ENCODE measurements at regions not wholly inside any gene's neighbourhood (a gene's known extent, or its start where the extent isn't known, plus 50 kb on each side); places are given as distances from the start of the nearest gene placed in this dataset.

GRCh38 chr4:126916049-126916625 is 716.6 kb upstream of the INTU start:
- TF ChIP-seq, protein P1, sequence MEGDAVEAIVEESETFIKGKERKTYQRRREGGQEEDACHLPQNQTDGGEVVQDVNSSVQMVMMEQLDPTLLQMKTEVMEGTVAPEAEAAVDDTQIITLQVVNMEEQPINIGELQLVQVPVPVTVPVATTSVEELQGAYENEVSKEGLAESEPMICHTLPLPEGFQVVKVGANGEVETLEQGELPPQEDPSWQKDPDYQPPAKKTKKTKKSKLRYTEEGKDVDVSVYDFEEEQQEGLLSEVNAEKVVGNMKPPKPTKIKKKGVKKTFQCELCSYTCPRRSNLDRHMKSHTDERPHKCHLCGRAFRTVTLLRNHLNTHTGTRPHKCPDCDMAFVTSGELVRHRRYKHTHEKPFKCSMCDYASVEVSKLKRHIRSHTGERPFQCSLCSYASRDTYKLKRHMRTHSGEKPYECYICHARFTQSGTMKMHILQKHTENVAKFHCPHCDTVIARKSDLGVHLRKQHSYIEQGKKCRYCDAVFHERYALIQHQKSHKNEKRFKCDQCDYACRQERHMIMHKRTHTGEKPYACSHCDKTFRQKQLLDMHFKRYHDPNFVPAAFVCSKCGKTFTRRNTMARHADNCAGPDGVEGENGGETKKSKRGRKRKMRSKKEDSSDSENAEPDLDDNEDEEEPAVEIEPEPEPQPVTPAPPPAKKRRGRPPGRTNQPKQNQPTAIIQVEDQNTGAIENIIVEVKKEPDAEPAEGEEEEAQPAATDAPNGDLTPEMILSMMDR (IDR thresholded peaks at IDR 0.05): no peak
- no peak for TF ChIP-seq ZFX (IDR thresholded peaks at IDR 0.05; ENCODE audit: borderline replicate concordance)

Measured in 22Rv1 (cell line).